ENCODE measurements at regions not wholly inside any gene's neighbourhood (a gene's known extent, or its start where the extent isn't known, plus 50 kb on each side); places are given as distances from the start of the nearest gene placed in this dataset.

GRCh38 chr1:218633238-218633988, 288.3 kb downstream of the TGFB2 start:
- intact Hi-C loops (cut with micrococcal nuclease), result no loop called here

- intact Hi-C loops (cut with micrococcal nuclease), result no loop called here
These were observed 289.1 kb downstream of the TGFB2 start for GRCh38 chr1:218634212-218634611.

GRCh38 chr1:218636548-218636947, 291.4 kb downstream of the TGFB2 start:
- intact Hi-C loops (cut with micrococcal nuclease), result no loop called here

- intact Hi-C loops (cut with micrococcal nuclease), result no loop called here
These were observed 295.0 kb downstream of the TGFB2 start for GRCh38 chr1:218640173-218640572.

- intact Hi-C loops (cut with micrococcal nuclease), result no loop called here
These were observed 297.2 kb downstream of the TGFB2 start for GRCh38 chr1:218642033-218642948.

GRCh38 chr1:218643281-218643680, 298.1 kb downstream of the TGFB2 start:
- intact Hi-C loops (cut with micrococcal nuclease), result no loop called here

- intact Hi-C loops (cut with micrococcal nuclease), result no loop called here
These were observed 298.8 kb downstream of the TGFB2 start for GRCh38 chr1:218643926-218644325.

- intact Hi-C loops (cut with micrococcal nuclease), result no loop called here
These were observed 301.2 kb downstream of the TGFB2 start for GRCh38 chr1:218646288-218646687.

- intact Hi-C loops (cut with micrococcal nuclease), result loop anchor here (10.0 kb wide), 1 partner anchor 58 kb away; no protein-coding TSS in a partner anchor
These were observed 311.3 kb downstream of the TGFB2 start for GRCh38 chr1:218656301-218657037.

- intact Hi-C loops (cut with micrococcal nuclease), result loop anchor here (10.0 kb wide), 1 partner anchor 57 kb away; no protein-coding TSS in a partner anchor
These were observed 313.1 kb downstream of the TGFB2 start for GRCh38 chr1:218658269-218658668.

- intact Hi-C loops (cut with micrococcal nuclease), result loop anchor here (10.0 kb wide), 1 partner anchor 56 kb away; no protein-coding TSS in a partner anchor
These were observed 313.8 kb downstream of the TGFB2 start for GRCh38 chr1:218658899-218659298.

- intact Hi-C loops (cut with micrococcal nuclease), result loop anchor here (10.0 kb wide), 1 partner anchor 55 kb away; no protein-coding TSS in a partner anchor
These were observed 315.0 kb downstream of the TGFB2 start for GRCh38 chr1:218659911-218660677.

- intact Hi-C loops (cut with micrococcal nuclease), result no loop called here
These were observed 315.5 kb downstream of the TGFB2 start for GRCh38 chr1:218660678-218661053.

GRCh38 chr1:218661411-218661810, 316.3 kb downstream of the TGFB2 start:
- intact Hi-C loops (cut with micrococcal nuclease), result no loop called here

GRCh38 chr1:218664385-218665170, 319.4 kb downstream of the TGFB2 start:
- intact Hi-C loops (cut with micrococcal nuclease), result no loop called here

GRCh38 chr1:218665221-218665620, 320.1 kb downstream of the TGFB2 start:
- intact Hi-C loops (cut with micrococcal nuclease), result no loop called here

- intact Hi-C loops (cut with micrococcal nuclease), result no loop called here
These were observed 321.1 kb downstream of the TGFB2 start for GRCh38 chr1:218666263-218666662.

- intact Hi-C loops (cut with micrococcal nuclease), result no loop called here
These were observed 322.8 kb downstream of the TGFB2 start for GRCh38 chr1:218667781-218668516.

- intact Hi-C loops (cut with micrococcal nuclease), result no loop called here
These were observed 324.3 kb downstream of the TGFB2 start for GRCh38 chr1:218669431-218669830.
